Neural cell (in vitro differentiated cells): ENCODE measurements at regions not wholly inside any gene's neighbourhood (a gene's known extent, or its start where the extent isn't known, plus 50 kb on each side); places are given as distances from the start of the nearest gene placed in this dataset.

Experiments used
- H2AFZ ChIP-seq: fragments of 200-600, 300-800 bp; sonication (generic), shearing (Covaris generic); 2 replicates; pipeline ENCODE4 v1.6.0; 2014; ENCODE audit warnings: low read depth, mild to moderate bottlenecking, antibody characterized with exemption, low read length, moderate library complexity
- H3F3A ChIP-seq: fragments of 200-600 bp; shearing (Covaris generic); 2 replicates; pipeline ENCODE4 v1.6.1; 2016; ENCODE audit warnings: mild to moderate bottlenecking, moderate library complexity, mixed read lengths, antibody characterized with exemption, low read length; ENCODE audit not compliant: insufficient read depth, poor library complexity, severe bottlenecking
- H3K27ac ChIP-seq: fragments of 200-600, 300-800 bp; sonication (generic), shearing (Covaris generic); 2 replicates; pipeline ENCODE4 v1.5.1; 2014; ENCODE audit warnings: mild to moderate bottlenecking, low read length, moderate library complexity
- H3K27me3 ChIP-seq: fragments of 300-800, 200-600 bp; sonication (generic), shearing (Covaris generic); 2 replicates; pipeline ENCODE4 v1.6.0; 2014; ENCODE audit warnings: mild to moderate bottlenecking, low read depth, low read length, moderate library complexity; ENCODE audit not compliant: insufficient read depth
- H3K36me3 ChIP-seq: fragments of 300-800, 200-600 bp; sonication (generic), shearing (Covaris generic); 2 replicates; pipeline ENCODE4 v1.5.1; 2014; ENCODE audit warnings: mild to moderate bottlenecking, antibody characterized with exemption, low read length, moderate library complexity; ENCODE audit not compliant: insufficient read depth
- H3K4me2 ChIP-seq: fragments of 300-800, 200-600 bp; sonication (generic), shearing (Covaris generic); 2 replicates; pipeline ENCODE4 v1.6.0; 2014; ENCODE audit warnings: mild to moderate bottlenecking, low read length
- H3K4me3 ChIP-seq: fragments of 300-800, 200-600 bp; sonication (generic), shearing (Covaris generic); 2 replicates; pipeline ENCODE4 v1.5.1; 2014; ENCODE audit warnings: mild to moderate bottlenecking, low read length, moderate library complexity
- H3K79me2 ChIP-seq: fragments of 200-600 bp; shearing (Covaris generic); replicated peaks from 2 replicates; pipeline ENCODE4 v1.6.0; 2014; ENCODE audit warnings: mild to moderate bottlenecking, low read length, moderate library complexity; ENCODE audit not compliant: insufficient read depth
- H3K9ac ChIP-seq: fragments of 300-800, 200-600 bp; sonication (generic), shearing (Covaris generic); 2 replicates; pipeline ENCODE4 v1.6.1; 2016; ENCODE audit warnings: mild to moderate bottlenecking, low read length, mixed read lengths
- H3K9me2 ChIP-seq: fragments of 200-600 bp; shearing (Covaris generic); 2 replicates; pipeline ENCODE4 v1.6.1; 2016; ENCODE audit warnings: mild to moderate bottlenecking, low read length, mixed read lengths; ENCODE audit not compliant: insufficient read depth
- H3K9me3 ChIP-seq: fragments of 200-600, 300-800 bp; sonication (generic), shearing (Covaris generic); 2 replicates; pipeline ENCODE4 v1.6.1; 2016; ENCODE audit warnings: mild to moderate bottlenecking, mixed run types, low read length, moderate library complexity, mixed read lengths
- H4K20me1 ChIP-seq: fragments of 200-600 bp; shearing (Covaris generic); 2 replicates; pipeline ENCODE4 v1.6.1; 2016; ENCODE audit warnings: mild to moderate bottlenecking, mixed run types; ENCODE audit not compliant: insufficient read depth
- EP300 ChIP-seq: fragments of 450-650 bp; conservative IDR thresholded peaks from 2 replicates; pipeline ENCODE4 v1.6.1; 2014; ENCODE audit warnings: antibody characterized with exemption, mild to moderate bottlenecking, moderate library complexity; ENCODE audit not compliant: poor library complexity, severe bottlenecking
- EZH2 ChIP-seq: fragments of 200-600, 300-800 bp; shearing (Covaris generic), sonication (generic); IDR thresholded peaks from 2 replicates; pipeline ENCODE4 v1.6.1; 2014; ENCODE audit warnings: antibody characterized with exemption, low read length, borderline replicate concordance, mild to moderate bottlenecking; ENCODE audit not compliant: insufficient read depth, poor library complexity, severe bottlenecking
- MXI1 ChIP-seq: fragments of 450-650 bp; conservative IDR thresholded peaks from 2 replicates; pipeline ENCODE4 v1.6.1; 2014; ENCODE audit warnings: antibody characterized with exemption, mild to moderate bottlenecking; ENCODE audit not compliant: poor library complexity, severe bottlenecking
- POLR2AphosphoS5 ChIP-seq: IDR thresholded peaks from 2 replicates; pipeline ENCODE4 v1.6.1; 2012
- RAD21 ChIP-seq: fragments of 450-650 bp; conservative IDR thresholded peaks from 2 replicates; pipeline ENCODE4 v1.6.1; 2014; ENCODE audit warnings: antibody characterized with exemption, mild to moderate bottlenecking, moderate library complexity
- SMC3 ChIP-seq: fragments of 450-650 bp; conservative IDR thresholded peaks from 2 replicates; pipeline ENCODE4 v1.6.1; 2014; ENCODE audit warnings: antibody characterized with exemption, mild to moderate bottlenecking, moderate library complexity; ENCODE audit not compliant: poor library complexity
- TAF1 ChIP-seq: IDR thresholded peaks from 2 replicates; pipeline ENCODE4 v1.6.1; 2012; ENCODE audit warnings: low read depth
- TF ChIP-seq, protein P1 (sequence below): IDR thresholded peaks from 2 replicates; pipeline ENCODE4 v1.6.1; 2012; ENCODE audit warnings: borderline replicate concordance
- TF ChIP-seq, protein P2 (sequence below): fragments of 450-650 bp; IDR thresholded peaks from 2 replicates; pipeline ENCODE4 v1.5.1; 2014; ENCODE audit warnings: antibody characterized with exemption, mild to moderate bottlenecking, moderate library complexity; ENCODE audit not compliant: poor library complexity, severe bottlenecking

DNA sequence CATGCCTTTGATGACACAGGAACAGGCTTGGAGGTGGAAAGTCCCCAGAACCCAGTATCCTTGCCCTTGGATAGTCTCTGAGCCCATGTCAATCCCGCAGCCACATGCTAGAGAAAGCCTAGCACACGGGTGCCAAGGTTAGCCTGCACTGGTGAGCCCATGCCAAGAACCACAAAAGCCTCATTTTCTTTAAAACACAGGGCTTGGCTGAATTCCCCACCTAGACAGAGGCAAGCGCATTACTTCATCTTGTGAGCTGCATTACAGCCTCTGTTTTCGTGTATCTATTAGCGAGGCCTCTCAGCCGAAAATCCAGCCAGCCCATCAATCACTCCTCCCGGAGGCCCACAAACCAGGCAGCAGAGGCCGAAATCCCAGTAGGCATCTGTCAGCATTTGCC, 314.9 kb upstream of the AUTS2 start:
- Histone ChIP-seq H3K4me3 (no peak overlapping the region), H2AFZ (no peak overlapping the region), H3K36me3 (no peaks in the 10 kb centered on the region), H3K27me3 (no peaks in the 10 kb centered on the region), H3K4me2 (no peak overlapping the region), H3K9me2 (no peaks in the 10 kb centered on the region), H3K9me3 (no peaks in the 10 kb centered on the region), H4K20me1 (no peaks in the 10 kb centered on the region), H3K79me2 (no peaks in the 10 kb centered on the region), H3F3A (no peaks in the 10 kb centered on the region), H3K9ac (no peak overlapping the region), H3K27ac (no peak overlapping the region)
- TF ChIP-seq TAF1 (no peak), POLR2AphosphoS5 (no peak), EZH2 (no peak), MXI1 (no peak), RAD21 (no peak), EP300 (no peak), SMC3 (no peak)
- TF ChIP-seq, protein P1, sequence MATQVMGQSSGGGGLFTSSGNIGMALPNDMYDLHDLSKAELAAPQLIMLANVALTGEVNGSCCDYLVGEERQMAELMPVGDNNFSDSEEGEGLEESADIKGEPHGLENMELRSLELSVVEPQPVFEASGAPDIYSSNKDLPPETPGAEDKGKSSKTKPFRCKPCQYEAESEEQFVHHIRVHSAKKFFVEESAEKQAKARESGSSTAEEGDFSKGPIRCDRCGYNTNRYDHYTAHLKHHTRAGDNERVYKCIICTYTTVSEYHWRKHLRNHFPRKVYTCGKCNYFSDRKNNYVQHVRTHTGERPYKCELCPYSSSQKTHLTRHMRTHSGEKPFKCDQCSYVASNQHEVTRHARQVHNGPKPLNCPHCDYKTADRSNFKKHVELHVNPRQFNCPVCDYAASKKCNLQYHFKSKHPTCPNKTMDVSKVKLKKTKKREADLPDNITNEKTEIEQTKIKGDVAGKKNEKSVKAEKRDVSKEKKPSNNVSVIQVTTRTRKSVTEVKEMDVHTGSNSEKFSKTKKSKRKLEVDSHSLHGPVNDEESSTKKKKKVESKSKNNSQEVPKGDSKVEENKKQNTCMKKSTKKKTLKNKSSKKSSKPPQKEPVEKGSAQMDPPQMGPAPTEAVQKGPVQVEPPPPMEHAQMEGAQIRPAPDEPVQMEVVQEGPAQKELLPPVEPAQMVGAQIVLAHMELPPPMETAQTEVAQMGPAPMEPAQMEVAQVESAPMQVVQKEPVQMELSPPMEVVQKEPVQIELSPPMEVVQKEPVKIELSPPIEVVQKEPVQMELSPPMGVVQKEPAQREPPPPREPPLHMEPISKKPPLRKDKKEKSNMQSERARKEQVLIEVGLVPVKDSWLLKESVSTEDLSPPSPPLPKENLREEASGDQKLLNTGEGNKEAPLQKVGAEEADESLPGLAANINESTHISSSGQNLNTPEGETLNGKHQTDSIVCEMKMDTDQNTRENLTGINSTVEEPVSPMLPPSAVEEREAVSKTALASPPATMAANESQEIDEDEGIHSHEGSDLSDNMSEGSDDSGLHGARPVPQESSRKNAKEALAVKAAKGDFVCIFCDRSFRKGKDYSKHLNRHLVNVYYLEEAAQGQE, result no peak
- TF ChIP-seq, protein P2, sequence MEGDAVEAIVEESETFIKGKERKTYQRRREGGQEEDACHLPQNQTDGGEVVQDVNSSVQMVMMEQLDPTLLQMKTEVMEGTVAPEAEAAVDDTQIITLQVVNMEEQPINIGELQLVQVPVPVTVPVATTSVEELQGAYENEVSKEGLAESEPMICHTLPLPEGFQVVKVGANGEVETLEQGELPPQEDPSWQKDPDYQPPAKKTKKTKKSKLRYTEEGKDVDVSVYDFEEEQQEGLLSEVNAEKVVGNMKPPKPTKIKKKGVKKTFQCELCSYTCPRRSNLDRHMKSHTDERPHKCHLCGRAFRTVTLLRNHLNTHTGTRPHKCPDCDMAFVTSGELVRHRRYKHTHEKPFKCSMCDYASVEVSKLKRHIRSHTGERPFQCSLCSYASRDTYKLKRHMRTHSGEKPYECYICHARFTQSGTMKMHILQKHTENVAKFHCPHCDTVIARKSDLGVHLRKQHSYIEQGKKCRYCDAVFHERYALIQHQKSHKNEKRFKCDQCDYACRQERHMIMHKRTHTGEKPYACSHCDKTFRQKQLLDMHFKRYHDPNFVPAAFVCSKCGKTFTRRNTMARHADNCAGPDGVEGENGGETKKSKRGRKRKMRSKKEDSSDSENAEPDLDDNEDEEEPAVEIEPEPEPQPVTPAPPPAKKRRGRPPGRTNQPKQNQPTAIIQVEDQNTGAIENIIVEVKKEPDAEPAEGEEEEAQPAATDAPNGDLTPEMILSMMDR, result no peak

DNA sequence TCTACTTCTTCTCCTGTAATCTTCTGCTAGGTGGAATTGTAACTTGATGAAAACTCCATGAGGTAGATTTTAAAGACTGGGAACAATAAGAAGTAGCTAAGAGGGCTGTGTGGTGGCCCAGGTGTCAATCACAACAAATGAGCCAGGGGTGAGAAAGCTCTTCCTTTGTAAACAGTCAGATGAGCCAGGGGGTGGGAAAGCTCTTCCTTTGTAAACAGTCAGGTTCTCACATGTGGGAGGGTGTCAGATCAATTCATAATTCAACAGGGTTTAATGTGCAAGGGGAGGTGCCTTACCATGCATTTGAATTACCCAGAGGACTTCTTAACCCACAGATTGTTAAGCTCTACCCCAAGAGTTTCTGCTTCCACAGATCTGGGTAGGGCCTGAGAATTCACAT, 312.4 kb upstream of the AUTS2 start:
- Histone ChIP-seq H3K4me3 (no peak overlapping the region), H2AFZ (no peak overlapping the region), H3K9ac (no peak overlapping the region), H3K27ac (no peak overlapping the region), H3K9me3 (no peaks in the 10 kb centered on the region), H3F3A (no peaks in the 10 kb centered on the region), H3K79me2 (no peaks in the 10 kb centered on the region), H3K27me3 (no peaks in the 10 kb centered on the region), H4K20me1 (no peaks in the 10 kb centered on the region), H3K36me3 (no peaks in the 10 kb centered on the region), H3K9me2 (no peaks in the 10 kb centered on the region), H3K4me2 (no peak overlapping the region)
- TF ChIP-seq SMC3 (no peak), EZH2 (no peak), TAF1 (no peak), RAD21 (no peak), EP300 (no peak)
- TF ChIP-seq, protein P2, result no peak
- TF ChIP-seq, protein P1, result no peak
